ENCODE measurements at regions not wholly inside any gene's neighbourhood (a gene's known extent, or its start where the extent isn't known, plus 50 kb on each side); places are given as distances from the start of the nearest gene placed in this dataset.
A peak's percentile ranks its signal among the peaks of the same experiment; 100 is the strongest.

- Histone ChIP-seq H3K4me3 (ENCODE audit: low read length) (no peak overlapping the region), H3K27ac (ENCODE audit: low read length) (peak overlapping the region; percentile 86), H3K9me3 (ENCODE audit: control insufficient read depth, low read length) (no peaks in the 10 kb centered on the region), H3K4me1 (ENCODE audit: control insufficient read depth, insufficient read depth, low read length) (peaks cover 25% of the 10 kb centered on the region), H3K27me3 (ENCODE audit: control insufficient read depth, insufficient read depth) (no peaks in the 10 kb centered on the region)
- DNase-seq (no peak), ATAC-seq (no peak)
- WGBS: 85% methylated on average over 2 of the region's 2 CpGs
- intact Hi-C loops (cut with DNase I): loop anchor here in 1 of 4 donors (10.0 kb wide), 1 partner anchor 60 kb away; no protein-coding TSS in a partner anchor
These were observed 166.1 kb downstream of the EFNB1 start for GRCh38 chrX:68994891-68995255.

- ATAC-seq (no peak), DNase-seq (peak in 1 of 3 donors; percentile 49)
- WGBS: 79% methylated on average over 7 of the region's 7 CpGs
- no peaks in the 10 kb centered on the region for H3K27me3 ChIP-seq (ENCODE audit: control insufficient read depth, insufficient read depth)
- no peak overlapping the region for H3K27ac ChIP-seq (ENCODE audit: low read length)
- no peak overlapping the region for H3K4me3 ChIP-seq (ENCODE audit: low read length)
- intact Hi-C loops (cut with DNase I): loop anchor here in 1 of 4 donors (10.0 kb wide), 1 partner anchor 60 kb away; no protein-coding TSS in a partner anchor
- H3K9me3 ChIP-seq (ENCODE audit: control insufficient read depth, low read length): no peaks in the 10 kb centered on the region
- peaks cover 23% of the 10 kb centered on the region for H3K4me1 ChIP-seq (ENCODE audit: control insufficient read depth, insufficient read depth, low read length)
These were observed 165.5 kb downstream of the EFNB1 start for GRCh38 chrX:68994135-68994890.

GRCh38 chrX:68992821-68993397 lies 164.1 kb downstream of the EFNB1 start:
- H3K27ac ChIP-seq (ENCODE audit: low read length): no peak overlapping the region
- ATAC-seq: no peak
- no peak overlapping the region for H3K4me3 ChIP-seq (ENCODE audit: low read length)
- H3K4me1 ChIP-seq (ENCODE audit: control insufficient read depth, insufficient read depth, low read length): peaks cover 18% of the 10 kb centered on the region
- DNase-seq: no peak
- H3K27me3 ChIP-seq (ENCODE audit: control insufficient read depth, insufficient read depth): no peaks in the 10 kb centered on the region
- intact Hi-C loops (cut with DNase I): loop anchor here in 1 of 4 donors (10.0 kb wide), 1 partner anchor 58 kb away; no protein-coding TSS in a partner anchor
- WGBS: 63% methylated on average over 7 of the region's 7 CpGs
- no peaks in the 10 kb centered on the region for H3K9me3 ChIP-seq (ENCODE audit: control insufficient read depth, low read length)

- ATAC-seq (no peak), DNase-seq (no peak)
- no peaks in the 10 kb centered on the region for H3K9me3 ChIP-seq (ENCODE audit: control insufficient read depth, low read length)
- H3K4me3 ChIP-seq (ENCODE audit: low read length): no peak overlapping the region
- H3K4me1 ChIP-seq (ENCODE audit: control insufficient read depth, insufficient read depth, low read length): peaks cover 16% of the 10 kb centered on the region
- no peaks in the 10 kb centered on the region for H3K27me3 ChIP-seq (ENCODE audit: control insufficient read depth, insufficient read depth)
- WGBS: 87% methylated on average over 3 of the region's 3 CpGs
- intact Hi-C loops (cut with DNase I): loop anchor here in 1 of 4 donors (10.0 kb wide), 1 partner anchor 57 kb away; no protein-coding TSS in a partner anchor
- H3K27ac ChIP-seq (ENCODE audit: low read length): no peak overlapping the region
These were observed 163.0 kb downstream of the EFNB1 start for GRCh38 chrX:68991691-68992345.

- DNase-seq (no peak), ATAC-seq (no peak)
- WGBS: 56% methylated on average over 1 of the region's 1 CpG
- no peak overlapping the region for H3K4me3 ChIP-seq (ENCODE audit: low read length)
- H3K27me3 ChIP-seq (ENCODE audit: control insufficient read depth, insufficient read depth): no peaks in the 10 kb centered on the region
- intact Hi-C loops (cut with DNase I): loop anchor here in 1 of 4 donors (10.0 kb wide), 1 partner anchor 56 kb away; no protein-coding TSS in a partner anchor
- H3K4me1 ChIP-seq (ENCODE audit: control insufficient read depth, insufficient read depth, low read length): peaks cover 13% of the 10 kb centered on the region
- H3K27ac ChIP-seq (ENCODE audit: low read length): peak overlapping the region; percentile 16
- H3K9me3 ChIP-seq (ENCODE audit: control insufficient read depth, low read length): no peaks in the 10 kb centered on the region
These were observed 162.1 kb downstream of the EFNB1 start for GRCh38 chrX:68990948-68991347.

- H3K27me3 ChIP-seq (ENCODE audit: control insufficient read depth, insufficient read depth): no peaks in the 10 kb centered on the region
- ATAC-seq: peak; percentile 83 to 86
- 23% methylated on average over 17 of the region's 17 CpGs for WGBS
- H3K27ac ChIP-seq (ENCODE audit: low read length): peak overlapping the region; percentile 40
- peaks cover 13% of the 10 kb centered on the region for H3K4me1 ChIP-seq (ENCODE audit: control insufficient read depth, insufficient read depth, low read length)
- H3K4me3 ChIP-seq (ENCODE audit: low read length): no peak overlapping the region
- intact Hi-C loops (cut with DNase I): loop anchor here in 2 of 4 donors (10.0 kb wide), 2 partner anchors 55 to 65 kb away; no protein-coding TSS in a partner anchor
- no peaks in the 10 kb centered on the region for H3K9me3 ChIP-seq (ENCODE audit: control insufficient read depth, low read length)
- DNase-seq: peak; percentile 50 to 80 (median 76)
These were observed 161.2 kb downstream of the EFNB1 start for GRCh38 chrX:68989865-68990606.

- Histone ChIP-seq H3K27me3 (ENCODE audit: control insufficient read depth, insufficient read depth) (no peaks in the 10 kb centered on the region), H3K9me3 (ENCODE audit: control insufficient read depth, low read length) (no peaks in the 10 kb centered on the region), H3K4me3 (ENCODE audit: low read length) (no peak overlapping the region), H3K27ac (ENCODE audit: low read length) (peak overlapping the region; percentile 40), H3K4me1 (ENCODE audit: control insufficient read depth, insufficient read depth, low read length) (peaks cover 13% of the 10 kb centered on the region)
- DNase-seq: no peak
- intact Hi-C loops (cut with DNase I): loop anchor here in 1 of 4 donors (10.0 kb wide), 1 partner anchor 65 kb away; no protein-coding TSS in a partner anchor
- ATAC-seq: peak in 1 of 2 donors; percentile 32
- 97% methylated on average over 1 of the region's 1 CpG for WGBS
These were observed 160.6 kb downstream of the EFNB1 start for GRCh38 chrX:68989456-68989855.

GRCh38 chrX:68988865-68989264 lies 160.0 kb downstream of the EFNB1 start:
- H3K27me3 ChIP-seq (ENCODE audit: control insufficient read depth, insufficient read depth): no peaks in the 10 kb centered on the region
- intact Hi-C loops (cut with DNase I): loop anchor here in 1 of 4 donors (10.0 kb wide), 1 partner anchor 64 kb away; no protein-coding TSS in a partner anchor
- ATAC-seq: no peak
- H3K4me3 ChIP-seq (ENCODE audit: low read length): no peak overlapping the region
- WGBS: 84% methylated on average over 5 of the region's 5 CpGs
- no peaks in the 10 kb centered on the region for H3K9me3 ChIP-seq (ENCODE audit: control insufficient read depth, low read length)
- DNase-seq: no peak
- H3K27ac ChIP-seq (ENCODE audit: low read length): no peak overlapping the region
- peaks cover 14% of the 10 kb centered on the region for H3K4me1 ChIP-seq (ENCODE audit: control insufficient read depth, insufficient read depth, low read length)

GRCh38 chrX:68985135-68985755 lies 156.4 kb downstream of the EFNB1 start:
- no peak overlapping the region for H3K4me3 ChIP-seq (ENCODE audit: low read length)
- no peak for ATAC-seq
- no peaks in the 10 kb centered on the region for H3K27me3 ChIP-seq (ENCODE audit: control insufficient read depth, insufficient read depth)
- intact Hi-C loops (cut with DNase I): loop anchor here in 1 of 4 donors (10.0 kb wide), 1 partner anchor 60 kb away; no protein-coding TSS in a partner anchor
- no peak for DNase-seq
- H3K27ac ChIP-seq (ENCODE audit: low read length): no peak overlapping the region
- peaks cover 8% of the 10 kb centered on the region for H3K4me1 ChIP-seq (ENCODE audit: control insufficient read depth, insufficient read depth, low read length)
- no peaks in the 10 kb centered on the region for H3K9me3 ChIP-seq (ENCODE audit: control insufficient read depth, low read length)
- 68% methylated on average over 8 of the region's 8 CpGs for WGBS

Measured in right cardiac atrium (tissue), 5 donors.